ENCODE measurements at regions not wholly inside any gene's neighbourhood (a gene's known extent, or its start where the extent isn't known, plus 50 kb on each side); places are given as distances from the start of the nearest gene placed in this dataset.

- no peak overlapping the region for H3K27ac ChIP-seq
- ChIA-PET CTCF (interaction anchor here (0.5 kb wide), 1 partner anchor 72 kb away, joined by 3 read pairs; no protein-coding TSS in a partner anchor), POLR2A (ENCODE audit: low non-redundant PET) (no interaction called here)
- TF ChIP-seq CTCF (conservative IDR thresholded peaks at IDR 0.05; ENCODE audit: low read depth), result no peak
- no peak for DNase-seq (ENCODE audit: low spot score)
Observed at GRCh38 chr2:20521682-20522189, 74.9 kb downstream of the RHOB start.

GRCh38 chr2:20523073-20523798 is 76.4 kb downstream of the RHOB start:
- DNase-seq (ENCODE audit: low spot score), result no peak
- no peak for TF ChIP-seq CTCF (conservative IDR thresholded peaks at IDR 0.05; ENCODE audit: low read depth)
- H3K27ac ChIP-seq, result no peak overlapping the region
- CTCF ChIA-PET, result interaction anchor here (0.7 kb wide), 2 partner anchors 127 to 276 kb away, joined by 3 to 4 read pairs; no protein-coding TSS in a partner anchor
- POLR2A ChIA-PET (ENCODE audit: low non-redundant PET), result no interaction called here

GRCh38 chr2:20523799-20524187 is 76.9 kb downstream of the RHOB start:
- TF ChIP-seq CTCF (conservative IDR thresholded peaks at IDR 0.05; ENCODE audit: low read depth), result no peak
- ChIA-PET POLR2A (ENCODE audit: low non-redundant PET) (no interaction called here), CTCF (no interaction called here)
- no peak for DNase-seq (ENCODE audit: low spot score)
- no peak overlapping the region for H3K27ac ChIP-seq

- DNase-seq (ENCODE audit: low spot score), result no peak
- POLR2A ChIA-PET (ENCODE audit: low non-redundant PET), result no interaction called here
- no peak for TF ChIP-seq CTCF (conservative IDR thresholded peaks at IDR 0.05; ENCODE audit: low read depth)
- H3K27ac ChIP-seq, result peak overlapping the region; percentile 55; the same call in 1 of the 2 replicates
- CTCF ChIA-PET, result no interaction called here
Observed at GRCh38 chr2:20524412-20525040, 77.7 kb downstream of the RHOB start.

GRCh38 chr2:20525041-20526035 is 78.5 kb downstream of the RHOB start:
- ChIA-PET POLR2A (ENCODE audit: low non-redundant PET) (no interaction called here), CTCF (no interaction called here)
- DNase-seq (ENCODE audit: low spot score), result peak; percentile 25

More at GRCh38 chr2:20525041-20526035, 78.5 kb downstream of the RHOB start:
- no peak for TF ChIP-seq CTCF (conservative IDR thresholded peaks at IDR 0.05; ENCODE audit: low read depth)
- peak overlapping the region; percentile 55 for H3K27ac ChIP-seq

Measured in RWPE1 (cell line).